ENCODE measurements at regions not wholly inside any gene's neighbourhood (a gene's known extent, or its start where the extent isn't known, plus 50 kb on each side); places are given as distances from the start of the nearest gene placed in this dataset.

GRCh38 chr4:42724451-42724850 is 67.5 kb upstream of the ATP8A1 start:
- Histone ChIP-seq H3K9ac (ENCODE audit: insufficient read depth, low read length, poor library complexity, severe bottlenecking) (no peak overlapping the region), H4K20me1 (ENCODE audit: insufficient read depth, low read length) (no peaks in the 10 kb centered on the region), H2AFZ (ENCODE audit: insufficient read depth, low read depth, low read length, poor library complexity, severe bottlenecking) (no peak overlapping the region), H3K4me2 (replicated peaks; ENCODE audit: extremely low read depth, low read length, poor library complexity, severe bottlenecking) (no peak overlapping the region), H3K4me3 (replicated peaks in 1 of 3; ENCODE audit: low read depth in 2 of 3, low read length in 3 of 3) (no peak overlapping the region), H3K9me3 (replicated peaks in 1 of 2; ENCODE audit: control insufficient read depth in 1 of 2, insufficient read depth in 1 of 2, low read length in 2 of 2) (peaks cover 5 to 9% of the 10 kb centered on the region in 2 donors), H3K4me1 (ENCODE audit: control insufficient read depth in 1 of 2, insufficient read depth in 2 of 2, low read length in 2 of 2) (peaks cover 17 to 19% of the 10 kb centered on the region in 2 donors), H3K27me3 (ENCODE audit: control insufficient read depth in 2 of 2, insufficient read depth in 2 of 2, low read length in 2 of 2) (no peaks in the 10 kb centered on the region), H3K27ac (ENCODE audit: low read depth in 1 of 2, low read length in 2 of 2) (no peak overlapping the region), H3K36me3 (replicated peaks in 1 of 2; ENCODE audit: control insufficient read depth in 1 of 2, insufficient read depth in 2 of 2, low read length in 2 of 2) (no peaks in the 10 kb centered on the region), H3K79me2 (ENCODE audit: insufficient read depth, low read length) (no peaks in the 10 kb centered on the region)
- H3K27me3 Mint-ChIP-seq (ENCODE audit: low read depth in 3 of 3), result no peaks in the 10 kb centered on the region
- H3K27ac Mint-ChIP-seq, result no peak overlapping the region
- no peak for TF ChIP-seq CTCF (IDR thresholded peaks at IDR 0.05)
- 100% methylated on average over 1 of the region's 3 CpGs for WGBS (ENCODE audit: insufficient coverage)
- H3K9me3 Mint-ChIP-seq, result peaks cover 0 to 16% (median 7%) of the 10 kb centered on the region in 7 donors
- no peak overlapping the region for H3K4me3 Mint-ChIP-seq
- peaks cover 18% of the 10 kb centered on the region for H3K4me1 Mint-ChIP-seq
- intact Hi-C loops (cut with micrococcal nuclease), result no loop called here
- DNase-seq, result no peak
- H3K36me3 Mint-ChIP-seq, result no peaks in the 10 kb centered on the region

GRCh38 chr4:42720533-42720932 is 63.6 kb upstream of the ATP8A1 start:
- no CpG with 5 or more reads among the region's 1 CpG for WGBS (ENCODE audit: insufficient coverage)
- H3K9me3 Mint-ChIP-seq, result peaks cover 0 to 6% (median 0%) of the 10 kb centered on the region in 7 donors
- no peak overlapping the region for H3K9ac ChIP-seq (ENCODE audit: insufficient read depth, low read length, poor library complexity, severe bottlenecking)
- intact Hi-C loops (cut with micrococcal nuclease), result no loop called here
- H3K4me2 ChIP-seq (replicated peaks; ENCODE audit: extremely low read depth, low read length, poor library complexity, severe bottlenecking), result no peak overlapping the region
- no peak overlapping the region for H3K4me3 ChIP-seq (replicated peaks in 1 of 3; ENCODE audit: low read depth in 2 of 3, low read length in 3 of 3)
- H3K36me3 ChIP-seq (replicated peaks in 1 of 2; ENCODE audit: control insufficient read depth in 1 of 2, insufficient read depth in 2 of 2, low read length in 2 of 2), result no peaks in the 10 kb centered on the region
- peak overlapping the region in 1 of 2 donors; percentile 52 for H3K27ac ChIP-seq (ENCODE audit: low read depth in 1 of 2, low read length in 2 of 2)
- H3K4me3 Mint-ChIP-seq, result peak overlapping the region in 1 of 2 donors; percentile 35
- no peak for TF ChIP-seq CTCF (IDR thresholded peaks at IDR 0.05)
- no peaks in the 10 kb centered on the region for H3K27me3 ChIP-seq (ENCODE audit: control insufficient read depth in 2 of 2, insufficient read depth in 2 of 2, low read length in 2 of 2)
- peaks cover 26% of the 10 kb centered on the region for H3K4me1 Mint-ChIP-seq
- no peaks in the 10 kb centered on the region for H4K20me1 ChIP-seq (ENCODE audit: insufficient read depth, low read length)
- peak overlapping the region; percentile 15 for H2AFZ ChIP-seq (ENCODE audit: insufficient read depth, low read depth, low read length, poor library complexity, severe bottlenecking)
- no peaks in the 10 kb centered on the region for H3K27me3 Mint-ChIP-seq (ENCODE audit: low read depth in 3 of 3)
- H3K79me2 ChIP-seq (ENCODE audit: insufficient read depth, low read length), result no peaks in the 10 kb centered on the region
- DNase-seq, result peak in 1 of 3 donors; percentile 9
- H3K27ac Mint-ChIP-seq, result peak overlapping the region; percentile 3 to 89 (median 82)
- H3K9me3 ChIP-seq (replicated peaks in 1 of 2; ENCODE audit: control insufficient read depth in 1 of 2, insufficient read depth in 1 of 2, low read length in 2 of 2), result no peaks in the 10 kb centered on the region
- no peaks in the 10 kb centered on the region for H3K36me3 Mint-ChIP-seq
- H3K4me1 ChIP-seq (ENCODE audit: control insufficient read depth in 1 of 2, insufficient read depth in 2 of 2, low read length in 2 of 2), result peaks cover 17 to 19% of the 10 kb centered on the region in 2 donors

Measured in CD14-positive monocyte (primary cell).